Dendritic cell treated with granulocyte-macrophage colony-stimulating factor and Interleukin-4, amounts not matched to agents 40 ng/mL and 50 ng/mL, for 4 days (primary cell): ENCODE measurements at regions not wholly inside any gene's neighbourhood (a gene's known extent, or its start where the extent isn't known, plus 50 kb on each side); places are given as distances from the start of the nearest gene placed in this dataset.

ENCODE experiments used
- H3K27ac Mint-ChIP-seq: one replicate; pipeline ENCODE4 v1.8.0; 2022; ENCODE audit warnings: mild to moderate bottlenecking, mixed read lengths
- H3K27me3 Mint-ChIP-seq: one replicate; pipeline ENCODE4 v1.8.0; 2022; ENCODE audit warnings: mild to moderate bottlenecking, mixed read lengths
- H3K36me3 Mint-ChIP-seq: one replicate; pipeline ENCODE4 v1.8.0; 2022; ENCODE audit warnings: low read depth, mixed read lengths
- H3K4me1 Mint-ChIP-seq: one replicate; pipeline ENCODE4 v1.8.0; 2022; ENCODE audit warnings: low read depth, mixed read lengths
- H3K4me3 Mint-ChIP-seq: one replicate; pipeline ENCODE4 v1.8.0; 2022; ENCODE audit warnings: mild to moderate bottlenecking, moderate library complexity, mixed read lengths
- H3K9me3 Mint-ChIP-seq: one replicate; pipeline ENCODE4 v1.8.0; 2022; ENCODE audit warnings: mixed read lengths
- intact Hi-C: fragments of 100-400 bp; cut with micrococcal nuclease; formaldehyde crosslinking; loops from one replicate; pipeline ENCODE4 v1.15.0; 2022

- Mint-ChIP-seq H3K27ac (no peak overlapping the region), H3K9me3 (no peaks in the 10 kb centered on the region), H3K36me3 (no peaks in the 10 kb centered on the region), H3K4me1 (no peaks in the 10 kb centered on the region), H3K27me3 (no peaks in the 10 kb centered on the region), H3K4me3 (no peak overlapping the region)
- intact Hi-C loops = no loop called here
Measured at GRCh38 chr1:82893712-82894470, 1093.2 kb downstream of the ADGRL2 start.

- H3K27me3 Mint-ChIP-seq = no peaks in the 10 kb centered on the region
- intact Hi-C loops = no loop called here
- H3K36me3 Mint-ChIP-seq = no peaks in the 10 kb centered on the region
- no peak overlapping the region for H3K27ac Mint-ChIP-seq
- H3K9me3 Mint-ChIP-seq = peaks cover 9% of the 10 kb centered on the region
- no peak overlapping the region for H3K4me3 Mint-ChIP-seq
- no peaks in the 10 kb centered on the region for H3K4me1 Mint-ChIP-seq
Measured at GRCh38 chr1:82880506-82880905, 1079.8 kb downstream of the ADGRL2 start.

DNA sequence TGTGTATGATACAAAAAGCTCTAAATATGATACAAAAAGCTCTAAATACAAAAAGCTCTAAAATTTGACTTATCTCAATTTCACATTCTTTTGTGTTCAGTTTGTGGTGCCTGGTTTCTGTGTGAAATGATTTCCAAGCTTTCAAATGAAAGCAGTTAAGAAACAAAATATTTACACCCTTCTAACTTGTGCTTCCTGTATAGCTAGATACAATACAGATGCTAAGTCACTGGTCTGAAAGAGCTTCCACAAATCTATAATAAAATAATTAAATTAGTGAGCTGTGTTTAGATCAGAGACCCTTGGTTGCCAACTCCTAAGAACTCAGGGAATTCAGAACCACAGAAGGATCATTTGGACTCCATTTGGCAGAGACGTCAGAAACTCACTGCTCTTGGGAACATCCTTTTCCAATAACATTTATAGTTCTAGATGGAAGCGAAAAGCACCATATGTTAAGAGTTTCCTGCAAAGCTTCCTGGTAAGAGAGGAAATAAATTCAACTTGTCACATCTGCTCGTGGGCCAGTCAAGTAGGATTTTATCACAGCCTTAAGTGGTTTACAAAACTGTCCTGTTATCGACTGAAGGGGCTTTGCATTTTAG lies 1079.1 kb downstream of the ADGRL2 start:
- peaks cover 6% of the 10 kb centered on the region for H3K9me3 Mint-ChIP-seq
- H3K36me3 Mint-ChIP-seq = no peaks in the 10 kb centered on the region
- H3K27ac Mint-ChIP-seq = no peak overlapping the region
- no peaks in the 10 kb centered on the region for H3K27me3 Mint-ChIP-seq
- intact Hi-C loops = loop anchor here (10.0 kb wide), 1 partner anchor 65 kb away; no protein-coding TSS in a partner anchor
- no peaks in the 10 kb centered on the region for H3K4me1 Mint-ChIP-seq
- H3K4me3 Mint-ChIP-seq = no peak overlapping the region

DNA sequence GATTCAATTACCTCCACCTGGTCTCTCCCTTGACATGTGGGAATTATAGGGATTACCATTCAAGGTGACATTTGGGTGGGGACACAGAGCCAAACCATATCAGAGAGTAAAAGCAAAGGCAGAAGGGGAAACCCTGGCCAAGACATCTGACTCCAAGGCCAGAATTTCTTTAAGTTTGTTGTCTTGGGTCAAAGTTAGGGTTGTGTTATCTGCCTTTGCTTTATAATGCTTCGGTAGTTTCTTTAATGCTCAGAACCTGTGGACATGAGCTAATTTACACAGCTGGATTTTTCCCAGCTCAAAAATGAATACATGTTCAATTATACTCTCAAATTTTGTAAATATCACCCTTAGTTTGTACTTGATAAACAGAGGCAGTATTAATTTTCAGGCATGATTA lies 1074.4 kb downstream of the ADGRL2 start:
- Mint-ChIP-seq H3K9me3 (peaks cover 22% of the 10 kb centered on the region), H3K27ac (no peak overlapping the region), H3K4me3 (no peak overlapping the region), H3K4me1 (no peaks in the 10 kb centered on the region), H3K36me3 (no peaks in the 10 kb centered on the region), H3K27me3 (no peaks in the 10 kb centered on the region)
- intact Hi-C loops = loop anchor here (10.0 kb wide), 1 partner anchor 60 kb away; no protein-coding TSS in a partner anchor

DNA sequence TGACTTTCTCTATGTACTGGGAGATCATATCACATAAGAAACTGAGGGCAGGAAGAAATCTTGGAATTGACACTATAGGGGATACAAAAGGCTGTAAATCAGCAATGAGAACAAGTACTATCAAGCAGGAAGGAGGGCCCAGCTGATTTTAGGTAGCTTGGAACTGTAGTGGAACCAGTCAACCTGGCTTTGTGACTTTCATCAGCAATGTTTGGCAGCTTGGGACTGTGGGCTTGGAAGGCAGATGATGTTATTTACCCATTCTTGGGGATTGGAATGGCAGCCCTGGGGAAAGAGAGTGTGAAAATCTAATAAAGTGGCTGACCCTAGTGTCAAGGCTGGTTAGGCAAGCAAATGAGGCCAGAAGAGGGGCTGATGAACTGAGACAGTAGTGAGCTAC lies 1073.3 kb downstream of the ADGRL2 start:
- Mint-ChIP-seq H3K27ac (no peak overlapping the region), H3K36me3 (no peaks in the 10 kb centered on the region), H3K27me3 (no peaks in the 10 kb centered on the region), H3K4me1 (no peaks in the 10 kb centered on the region), H3K9me3 (peaks cover 22% of the 10 kb centered on the region), H3K4me3 (no peak overlapping the region)
- intact Hi-C loops = loop anchor here (10.0 kb wide), 1 partner anchor 59 kb away; no protein-coding TSS in a partner anchor

DNA sequence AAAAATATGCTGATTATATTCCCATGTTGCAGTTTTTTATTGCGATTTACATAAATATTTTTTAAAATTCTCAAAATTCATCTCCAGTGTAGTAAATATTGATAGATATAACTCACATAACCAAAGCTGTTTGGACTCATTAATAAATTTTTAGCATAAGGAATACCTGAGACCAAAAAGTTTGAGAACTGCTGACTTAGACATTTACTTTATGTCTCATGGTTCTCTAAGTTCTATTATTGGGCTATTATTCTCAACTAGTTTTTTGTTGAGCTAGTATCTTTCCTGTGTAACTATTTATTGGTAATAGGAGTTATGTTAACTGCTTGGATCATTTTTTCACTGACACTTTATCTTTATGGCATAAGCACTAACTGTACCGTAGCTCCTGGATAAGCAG lies 1069.6 kb downstream of the ADGRL2 start:
- Mint-ChIP-seq H3K9me3 (peaks cover 31% of the 10 kb centered on the region), H3K36me3 (no peaks in the 10 kb centered on the region), H3K4me3 (no peak overlapping the region), H3K27me3 (no peaks in the 10 kb centered on the region), H3K27ac (no peak overlapping the region), H3K4me1 (no peaks in the 10 kb centered on the region)
- intact Hi-C loops = loop anchor here (10.0 kb wide), 1 partner anchor 56 kb away; no protein-coding TSS in a partner anchor

- no peaks in the 10 kb centered on the region for H3K27me3 Mint-ChIP-seq
- no peaks in the 10 kb centered on the region for H3K4me1 Mint-ChIP-seq
- no peak overlapping the region for H3K4me3 Mint-ChIP-seq
- H3K27ac Mint-ChIP-seq = no peak overlapping the region
- H3K9me3 Mint-ChIP-seq = peaks cover 11% of the 10 kb centered on the region
- H3K36me3 Mint-ChIP-seq = no peaks in the 10 kb centered on the region
- intact Hi-C loops = no loop called here
Measured at GRCh38 chr1:82867781-82868180, 1067.0 kb downstream of the ADGRL2 start.

GRCh38 chr1:82861749-82862148 lies 1061.0 kb downstream of the ADGRL2 start:
- Mint-ChIP-seq H3K4me1 (no peaks in the 10 kb centered on the region), H3K27ac (no peak overlapping the region), H3K4me3 (no peak overlapping the region), H3K36me3 (no peaks in the 10 kb centered on the region), H3K9me3 (no peaks in the 10 kb centered on the region), H3K27me3 (no peaks in the 10 kb centered on the region)
- intact Hi-C loops = no loop called here

DNA sequence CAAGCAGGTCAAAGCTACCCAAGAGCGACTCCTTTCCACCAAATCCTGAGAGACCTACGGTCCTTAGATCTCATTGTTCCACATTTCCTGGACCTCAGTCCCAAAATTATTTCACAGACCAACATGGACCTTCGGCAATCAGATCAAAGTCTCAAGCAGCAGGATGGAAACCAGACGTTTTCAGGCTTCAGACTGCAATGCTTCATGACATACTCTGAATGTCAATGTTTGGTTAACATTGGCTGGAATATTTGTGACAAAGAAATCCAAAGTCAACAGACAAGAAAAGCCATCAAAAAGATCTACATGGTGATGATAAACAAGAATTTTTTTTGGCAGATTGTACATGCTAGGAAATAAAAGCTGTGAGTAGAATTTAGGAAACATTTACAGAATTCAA lies 1057.3 kb downstream of the ADGRL2 start:
- Mint-ChIP-seq H3K27ac (no peak overlapping the region), H3K4me1 (no peaks in the 10 kb centered on the region), H3K27me3 (no peaks in the 10 kb centered on the region), H3K4me3 (no peak overlapping the region), H3K9me3 (peaks cover 1% of the 10 kb centered on the region), H3K36me3 (no peaks in the 10 kb centered on the region)
- intact Hi-C loops = no loop called here

DNA sequence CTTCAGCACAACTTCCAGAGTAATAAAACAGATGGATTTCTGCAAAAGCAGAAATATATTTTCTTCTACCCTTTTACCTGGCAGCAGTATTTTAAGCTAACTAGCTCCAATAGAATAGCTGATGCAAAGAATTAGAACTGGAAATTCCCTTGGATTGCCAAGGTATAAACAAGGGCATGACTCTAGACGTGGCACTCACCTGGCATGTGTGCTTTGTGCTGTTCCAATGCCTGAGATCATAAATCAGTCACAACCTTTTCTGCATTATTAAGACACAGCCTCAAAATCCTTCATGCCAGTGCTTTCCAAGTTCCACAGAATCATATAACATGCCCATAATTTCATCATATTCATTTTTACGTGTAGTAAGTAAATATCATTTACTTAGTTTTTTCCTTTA lies 1048.7 kb downstream of the ADGRL2 start:
- H3K36me3 Mint-ChIP-seq = no peaks in the 10 kb centered on the region
- no peaks in the 10 kb centered on the region for H3K27me3 Mint-ChIP-seq
- peaks cover 21% of the 10 kb centered on the region for H3K9me3 Mint-ChIP-seq
- no peak overlapping the region for H3K4me3 Mint-ChIP-seq
- H3K27ac Mint-ChIP-seq = no peak overlapping the region
- intact Hi-C loops = no loop called here
- no peaks in the 10 kb centered on the region for H3K4me1 Mint-ChIP-seq

DNA sequence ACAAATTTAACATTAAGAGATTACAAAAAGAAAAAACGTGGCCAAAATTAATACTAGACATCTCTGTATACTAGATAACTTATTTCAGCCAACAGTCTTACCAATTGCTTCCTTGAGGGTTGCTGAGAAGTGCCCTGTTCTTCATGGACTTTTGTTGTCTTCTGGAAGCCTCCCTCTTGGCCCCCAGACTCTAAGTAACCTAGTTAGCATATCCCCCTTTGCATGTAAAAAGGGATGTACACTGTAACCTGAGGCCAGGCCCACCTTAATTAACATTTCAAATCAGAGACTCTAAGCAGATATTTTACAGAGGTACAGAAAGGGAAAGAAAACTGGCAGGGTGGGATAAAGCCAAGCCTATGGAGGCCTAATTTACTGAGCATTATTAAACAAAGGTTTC lies 1047.3 kb downstream of the ADGRL2 start:
- no peak overlapping the region for H3K27ac Mint-ChIP-seq
- H3K4me3 Mint-ChIP-seq = no peak overlapping the region
- no peaks in the 10 kb centered on the region for H3K4me1 Mint-ChIP-seq
- H3K27me3 Mint-ChIP-seq = no peaks in the 10 kb centered on the region
- H3K9me3 Mint-ChIP-seq = peaks cover 20% of the 10 kb centered on the region
- intact Hi-C loops = no loop called here
- no peaks in the 10 kb centered on the region for H3K36me3 Mint-ChIP-seq

- Mint-ChIP-seq H3K27me3 (no peaks in the 10 kb centered on the region), H3K27ac (no peak overlapping the region), H3K36me3 (no peaks in the 10 kb centered on the region), H3K9me3 (no peaks in the 10 kb centered on the region), H3K4me1 (no peaks in the 10 kb centered on the region), H3K4me3 (no peak overlapping the region)
- intact Hi-C loops = no loop called here
Measured at GRCh38 chr1:82845866-82846265, 1045.1 kb downstream of the ADGRL2 start.

GRCh38 chr1:82844911-82845827 lies 1044.4 kb downstream of the ADGRL2 start:
- H3K36me3 Mint-ChIP-seq = no peaks in the 10 kb centered on the region
- no peak overlapping the region for H3K27ac Mint-ChIP-seq
- H3K4me3 Mint-ChIP-seq = no peak overlapping the region
- intact Hi-C loops = no loop called here
- H3K9me3 Mint-ChIP-seq = no peaks in the 10 kb centered on the region
- H3K27me3 Mint-ChIP-seq = no peaks in the 10 kb centered on the region
- no peaks in the 10 kb centered on the region for H3K4me1 Mint-ChIP-seq

GRCh38 chr1:82844447-82844846 lies 1043.7 kb downstream of the ADGRL2 start:
- Mint-ChIP-seq H3K36me3 (no peaks in the 10 kb centered on the region), H3K27ac (no peak overlapping the region), H3K27me3 (no peaks in the 10 kb centered on the region), H3K4me1 (no peaks in the 10 kb centered on the region), H3K4me3 (no peak overlapping the region), H3K9me3 (no peaks in the 10 kb centered on the region)
- intact Hi-C loops = no loop called here
